ENCODE measurements at regions not wholly inside any gene's neighbourhood (a gene's known extent, or its start where the extent isn't known, plus 50 kb on each side); places are given as distances from the start of the nearest gene placed in this dataset.

DNA sequence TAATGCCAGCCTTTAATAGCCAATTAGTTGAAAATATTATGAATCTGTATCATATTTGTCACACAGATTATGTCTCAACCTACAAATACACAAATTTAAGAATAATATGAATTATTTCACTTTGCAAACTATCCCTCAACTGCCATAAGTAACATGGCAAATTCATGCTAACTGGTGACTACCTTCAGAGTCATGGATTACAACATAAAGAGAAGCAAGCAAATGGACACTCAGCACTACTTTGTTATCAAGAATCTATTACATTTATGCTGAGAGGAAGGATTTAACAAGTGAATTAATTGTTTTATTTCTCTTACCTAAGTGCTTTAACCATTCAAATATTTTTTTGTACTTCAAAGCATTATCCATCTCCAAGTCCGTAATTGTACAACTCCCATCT is 103.1 kb upstream of the BCL6 start:
- H3K9me3 ChIP-seq (replicated peaks; ENCODE audit: control insufficient read depth, insufficient read depth, low read length), result peaks cover 5% of the 10 kb centered on the region; the same call in 1 of the 3 replicates
- no peak overlapping the region for H3K4me2 ChIP-seq (ENCODE audit: control insufficient read depth, insufficient read depth)
- FAIRE-seq (no peak), ATAC-seq (no peak), DNase-seq (ENCODE audit: low read depth, low spot score) (no peak)
- no TSS peak for BruUV-seq (replicated peaks)
- ChIA-PET SMC1A (ENCODE audit: uncharacterized antibody, unreplicated experiment) (no interaction called here), CTCF (interaction anchor here (0.6 kb wide), 1 partner anchor 47 kb away, joined by 3 read pairs; no protein-coding TSS in a partner anchor), RAD21 (ENCODE audit: unreplicated experiment) (no interaction called here), POLR2A (no interaction called here)
- TF ChIP-seq JUND (IDR thresholded peaks at IDR 0.05; ENCODE audit: low read depth, low read length) (no peak), HSF1 (IDR thresholded peaks at IDR 0.05; ENCODE audit: low read depth, low read length) (no peak), ZNF622 (IDR thresholded peaks at IDR 0.05) (no peak), NFYB (IDR thresholded peaks at IDR 0.05; ENCODE audit: insufficient read depth, low read depth, low read length) (no peak), NFXL1 (IDR thresholded peaks at IDR 0.05; ENCODE audit: borderline replicate concordance) (no peak), PBX3 (IDR thresholded peaks at IDR 0.05; ENCODE audit: insufficient replicate concordance, low read depth, low read length) (no peak), POLR2AphosphoS5 (IDR thresholded peaks at IDR 0.05; ENCODE audit: low read length) (no peak), SMARCA5 (IDR thresholded peaks at IDR 0.05) (no peak), NR2C2 (IDR thresholded peaks at IDR 0.05; ENCODE audit: borderline replicate concordance, control insufficient read depth, insufficient read length, low read depth) (no peak), ZNF217 (IDR thresholded peaks at IDR 0.05) (no peak), YY1 (IDR thresholded peaks at IDR 0.05; ENCODE audit: low read depth, low read length) (no peak), YBX1 (IDR thresholded peaks at IDR 0.05) (no peak), ATF3 (IDR thresholded peaks at IDR 0.05; ENCODE audit: borderline replicate concordance, extremely low read depth, low read depth, low read length) (no peak), ZNF592 (IDR thresholded peaks at IDR 0.05) (no peak)
- TF ChIP-seq, protein P1, sequence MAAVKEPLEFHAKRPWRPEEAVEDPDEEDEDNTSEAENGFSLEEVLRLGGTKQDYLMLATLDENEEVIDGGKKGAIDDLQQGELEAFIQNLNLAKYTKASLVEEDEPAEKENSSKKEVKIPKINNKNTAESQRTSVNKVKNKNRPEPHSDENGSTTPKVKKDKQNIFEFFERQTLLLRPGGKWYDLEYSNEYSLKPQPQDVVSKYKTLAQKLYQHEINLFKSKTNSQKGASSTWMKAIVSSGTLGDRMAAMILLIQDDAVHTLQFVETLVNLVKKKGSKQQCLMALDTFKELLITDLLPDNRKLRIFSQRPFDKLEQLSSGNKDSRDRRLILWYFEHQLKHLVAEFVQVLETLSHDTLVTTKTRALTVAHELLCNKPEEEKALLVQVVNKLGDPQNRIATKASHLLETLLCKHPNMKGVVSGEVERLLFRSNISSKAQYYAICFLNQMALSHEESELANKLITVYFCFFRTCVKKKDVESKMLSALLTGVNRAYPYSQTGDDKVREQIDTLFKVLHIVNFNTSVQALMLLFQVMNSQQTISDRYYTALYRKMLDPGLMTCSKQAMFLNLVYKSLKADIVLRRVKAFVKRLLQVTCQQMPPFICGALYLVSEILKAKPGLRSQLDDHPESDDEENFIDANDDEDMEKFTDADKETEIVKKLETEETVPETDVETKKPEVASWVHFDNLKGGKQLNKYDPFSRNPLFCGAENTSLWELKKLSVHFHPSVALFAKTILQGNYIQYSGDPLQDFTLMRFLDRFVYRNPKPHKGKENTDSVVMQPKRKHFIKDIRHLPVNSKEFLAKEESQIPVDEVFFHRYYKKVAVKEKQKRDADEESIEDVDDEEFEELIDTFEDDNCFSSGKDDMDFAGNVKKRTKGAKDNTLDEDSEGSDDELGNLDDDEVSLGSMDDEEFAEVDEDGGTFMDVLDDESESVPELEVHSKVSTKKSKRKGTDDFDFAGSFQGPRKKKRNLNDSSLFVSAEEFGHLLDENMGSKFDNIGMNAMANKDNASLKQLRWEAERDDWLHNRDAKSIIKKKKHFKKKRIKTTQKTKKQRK (IDR thresholded peaks at IDR 0.05; ENCODE audit: low read depth, low read length), result no peak
- 88% methylated on average over 1 of the region's 1 CpG for WGBS (ENCODE audit: insufficient coverage, insufficient replicate concordance, low lambda C conversion rate, missing lambda C conversion rate)
- no peaks in the 10 kb centered on the region for H3K4me1 ChIP-seq (ENCODE audit: control insufficient read depth, insufficient read depth, low read length)
- in situ Hi-C loops (cut with MboI), result no loop called here
- no peaks in the 10 kb centered on the region for H4K20me1 ChIP-seq (ENCODE audit: control insufficient read depth, insufficient read depth)
- H3K4me3 ChIP-seq, result no peak overlapping the region
- no peaks in the 10 kb centered on the region for H3K79me2 ChIP-seq (ENCODE audit: control insufficient read depth, insufficient read depth, low read length)
- peaks cover 0 to 4% of the 10 kb centered on the region in 2 experiments; a peak in 1 of 4 replicates for H3K27me3 ChIP-seq (replicated peaks in 1 of 2; ENCODE audit: control insufficient read depth in 2 of 2, insufficient read depth in 2 of 2, low read length in 1 of 2)
- intact Hi-C loops (cut with micrococcal nuclease; ENCODE audit: unreplicated experiment), result no loop called here
- H2AFZ ChIP-seq (ENCODE audit: control insufficient read depth, low read depth, low read length), result no peak overlapping the region
- no peaks in the 10 kb centered on the region for H3K36me3 ChIP-seq (ENCODE audit: control insufficient read depth in 2 of 2, insufficient read depth in 2 of 2, low read length in 1 of 2)
- H3K9ac ChIP-seq (ENCODE audit: control insufficient read depth, insufficient read depth, low read length), result no peak overlapping the region
- no peak overlapping the region for H3K27ac ChIP-seq (ENCODE audit: control insufficient read depth, insufficient read depth)
